Mesodermal cell (in vitro differentiated cells): ENCODE measurements at regions not wholly inside any gene's neighbourhood (a gene's known extent, or its start where the extent isn't known, plus 50 kb on each side); places are given as distances from the start of the nearest gene placed in this dataset.
"Not testable (repeated sequence)": the region's sequence is repeated elsewhere in the genome, so short reads cannot be mapped to it uniquely, and the experiment has no call there.

Source experiments
- H3K27ac ChIP-seq: 2 replicates; pipeline ENCODE4 v1.7.0; 2013; ENCODE audit warnings: mild to moderate bottlenecking, low read depth, low read length, moderate library complexity; ENCODE audit not compliant: severe bottlenecking
- H3K36me3 ChIP-seq: 2 replicates; pipeline ENCODE4 v1.7.1; 2013; ENCODE audit warnings: mild to moderate bottlenecking, low read length, moderate library complexity; ENCODE audit not compliant: control insufficient read depth, insufficient read depth
- H3K4me1 ChIP-seq: one replicate; pipeline ENCODE4 v1.7.1; 2013; ENCODE audit warnings: mild to moderate bottlenecking, low read length; ENCODE audit not compliant: insufficient read depth, control insufficient read depth, poor library complexity, severe bottlenecking
- H3K4me3 ChIP-seq: 2 replicates; pipeline ENCODE4 v1.7.0; 2013; ENCODE audit warnings: low read length, control low read depth, mild to moderate bottlenecking; ENCODE audit not compliant: insufficient read depth, poor library complexity, severe bottlenecking; ENCODE audit errors: extremely low read depth
- H3K9me3 ChIP-seq: 2 replicates; pipeline ENCODE4 v1.7.1; 2013; ENCODE audit warnings: mild to moderate bottlenecking, low read length, moderate library complexity; ENCODE audit not compliant: control insufficient read depth
- WGBS, 2 experiments: methylation state at CpG; one replicate each; pipeline ENCODE4 v1.1.5; 2013; ENCODE audit warnings: missing lambda C conversion rate in 2 of 2; ENCODE audit not compliant: insufficient coverage in 2 of 2; 5-methylcytosine and 5-hydroxymethylcytosine counted together

- 0% methylated on average over 1 of the region's 2 CpGs; no CpG with 5 or more reads in 1 of the 2 experiments for WGBS, 2 experiments
Measured at GRCh38 chr21:35556536-35556935, 503.8 kb downstream of the SETD4 start.

GRCh38 chr21:35552483-35552882 is 503.4 kb upstream of the RUNX1 start:
- H3K9me3 ChIP-seq, H3K4me1 ChIP-seq: not testable (repeated sequence)
- WGBS, 2 experiments = 89 to 90% methylated on average over 1 to 2 of the region's 3 CpGs

More at GRCh38 chr21:35556536-35556935, 503.8 kb downstream of the SETD4 start:
- Histone ChIP-seq H3K4me3 (no peak overlapping the region), H3K36me3 (no peaks in the 10 kb centered on the region), H3K9me3 (no peaks in the 10 kb centered on the region), H3K4me1 (peaks cover 4% of the 10 kb centered on the region), H3K27ac (no peak overlapping the region)

GRCh38 chr21:35548904-35549615 is 500.0 kb upstream of the RUNX1 start:
- no peaks in the 10 kb centered on the region for H3K9me3 ChIP-seq
- WGBS, 2 experiments = 86 to 92% methylated on average over 2 of the region's 5 CpGs
- no peaks in the 10 kb centered on the region for H3K36me3 ChIP-seq
- H3K4me1 ChIP-seq = no peaks in the 10 kb centered on the region
- no peak overlapping the region for H3K27ac ChIP-seq
- no peak overlapping the region for H3K4me3 ChIP-seq

More at GRCh38 chr21:35552483-35552882, 503.4 kb upstream of the RUNX1 start:
- H3K36me3 ChIP-seq, H3K27ac ChIP-seq, H3K4me3 ChIP-seq: not testable (repeated sequence)

GRCh38 chr21:35547946-35548774 is 499.1 kb upstream of the RUNX1 start:
- Histone ChIP-seq H3K4me1 (no peaks in the 10 kb centered on the region), H3K27ac (no peak overlapping the region), H3K36me3 (no peaks in the 10 kb centered on the region), H3K4me3 (no peak overlapping the region), H3K9me3 (no peaks in the 10 kb centered on the region)
- 75 to 81% methylated on average over 1 to 2 of the region's 7 CpGs for WGBS, 2 experiments

GRCh38 chr21:35543746-35544145 is 494.6 kb upstream of the RUNX1 start:
- Histone ChIP-seq H3K36me3 (no peaks in the 10 kb centered on the region), H3K9me3 (no peaks in the 10 kb centered on the region), H3K27ac (no peak overlapping the region), H3K4me3 (no peak overlapping the region), H3K4me1 (no peaks in the 10 kb centered on the region)
- 98% methylated on average over 5 of the region's 5 CpGs; no CpG with 5 or more reads in 1 of the 2 experiments for WGBS, 2 experiments

- no peaks in the 10 kb centered on the region for H3K36me3 ChIP-seq
- no peak overlapping the region for H3K4me3 ChIP-seq
- H3K27ac ChIP-seq = no peak overlapping the region
- 88 to 98% methylated on average over 4 of the region's 4 CpGs for WGBS, 2 experiments
- H3K4me1 ChIP-seq = no peaks in the 10 kb centered on the region
- H3K9me3 ChIP-seq = no peaks in the 10 kb centered on the region
Measured at GRCh38 chr21:35540950-35541638, 492.0 kb upstream of the RUNX1 start.

- Histone ChIP-seq H3K9me3 (peaks cover 6% of the 10 kb centered on the region), H3K27ac (no peak overlapping the region), H3K36me3 (no peaks in the 10 kb centered on the region), H3K4me3 (no peak overlapping the region), H3K4me1 (no peaks in the 10 kb centered on the region)
- WGBS, 2 experiments = 86 to 91% methylated on average over 1 of the region's 1 CpG
Measured at GRCh38 chr21:35538386-35538785, 489.3 kb upstream of the RUNX1 start.

- 89% methylated on average over 1 of the region's 2 CpGs; no CpG with 5 or more reads in 1 of the 2 experiments for WGBS, 2 experiments
- no peaks in the 10 kb centered on the region for H3K36me3 ChIP-seq
- no peak overlapping the region for H3K4me3 ChIP-seq
- peaks cover 6% of the 10 kb centered on the region for H3K9me3 ChIP-seq
- no peaks in the 10 kb centered on the region for H3K4me1 ChIP-seq
- no peak overlapping the region for H3K27ac ChIP-seq
Measured at GRCh38 chr21:35537604-35538003, 488.5 kb upstream of the RUNX1 start.

- Histone ChIP-seq H3K9me3 (peaks cover 6% of the 10 kb centered on the region), H3K4me3 (no peak overlapping the region), H3K27ac (no peak overlapping the region), H3K36me3 (no peaks in the 10 kb centered on the region), H3K4me1 (no peaks in the 10 kb centered on the region)
- 91 to 100% methylated on average over 2 of the region's 2 CpGs for WGBS, 2 experiments
Measured at GRCh38 chr21:35533893-35534292, 484.8 kb upstream of the RUNX1 start.

- peaks cover 6% of the 10 kb centered on the region for H3K9me3 ChIP-seq
- H3K4me3 ChIP-seq = no peak overlapping the region
- H3K36me3 ChIP-seq = no peaks in the 10 kb centered on the region
- no peak overlapping the region for H3K27ac ChIP-seq
- 80 to 90% methylated on average over 1 to 6 of the region's 6 CpGs for WGBS, 2 experiments
- no peaks in the 10 kb centered on the region for H3K4me1 ChIP-seq
Measured at GRCh38 chr21:35530766-35531165, 481.7 kb upstream of the RUNX1 start.
